HepG2 (cell line): ENCODE measurements at regions not wholly inside any gene's neighbourhood (a gene's known extent, or its start where the extent isn't known, plus 50 kb on each side); places are given as distances from the start of the nearest gene placed in this dataset.

ENCODE experiments used
- AKNA ChIP-seq: sonication (generic); formaldehyde crosslinking; IDR thresholded peaks from 2 replicates; pipeline ENCODE4 v1.4.0; 2020; ENCODE audit warnings: missing genetic modification reagents, borderline replicate concordance
- GABPA ChIP-seq, 2 experiments: IDR thresholded peaks; 2 replicates each; pipeline ENCODE4 v1.6.1; 2011 to 2016; ENCODE audit warnings: low read depth in 2 of 2, low read length in 1 of 2, missing biosample characterization in 1 of 2, missing genetic modification characterization in 1 of 2
- GATAD1 ChIP-seq: IDR thresholded peaks from 2 replicates; pipeline ENCODE4 v1.6.1; 2016; ENCODE audit warnings: missing genetic modification reagents, missing compliant biosample characterization
- HOXA7 ChIP-seq: sonication (generic); formaldehyde crosslinking; IDR thresholded peaks from 2 replicates; pipeline ENCODE4 v1.8.1; 2022; ENCODE audit warnings: mild to moderate bottlenecking, missing genetic modification reagents, moderate library complexity
- MEIS2 ChIP-seq: sonication (generic); formaldehyde crosslinking; IDR thresholded peaks from 2 replicates; pipeline ENCODE4 v1.9.0; 2021; ENCODE audit warnings: mild to moderate bottlenecking, missing genetic modification reagents
- ZNF34 ChIP-seq: sonication (generic); formaldehyde crosslinking; IDR thresholded peaks from 2 replicates; pipeline ENCODE4 v1.4.0; 2020; ENCODE audit warnings: mild to moderate bottlenecking, missing genetic modification reagents, borderline replicate concordance
- ZNF687 ChIP-seq: sonication (generic); formaldehyde crosslinking; IDR thresholded peaks from 2 replicates; pipeline ENCODE4 v1.5.1; 2020; ENCODE audit warnings: mild to moderate bottlenecking, missing genetic modification reagents, moderate library complexity
- TF ChIP-seq, protein P1 (sequence below): sonication (generic); formaldehyde crosslinking; IDR thresholded peaks from 2 replicates; pipeline ENCODE4 v1.5.0; 2020; ENCODE audit warnings: mild to moderate bottlenecking, missing genetic modification reagents, moderate library complexity
- TF ChIP-seq, protein P2 (sequence below): fragments of 450-650 bp; IDR thresholded peaks from 2 replicates; pipeline ENCODE4 v1.6.1; 2017; ENCODE audit warnings: mild to moderate bottlenecking

DNA sequence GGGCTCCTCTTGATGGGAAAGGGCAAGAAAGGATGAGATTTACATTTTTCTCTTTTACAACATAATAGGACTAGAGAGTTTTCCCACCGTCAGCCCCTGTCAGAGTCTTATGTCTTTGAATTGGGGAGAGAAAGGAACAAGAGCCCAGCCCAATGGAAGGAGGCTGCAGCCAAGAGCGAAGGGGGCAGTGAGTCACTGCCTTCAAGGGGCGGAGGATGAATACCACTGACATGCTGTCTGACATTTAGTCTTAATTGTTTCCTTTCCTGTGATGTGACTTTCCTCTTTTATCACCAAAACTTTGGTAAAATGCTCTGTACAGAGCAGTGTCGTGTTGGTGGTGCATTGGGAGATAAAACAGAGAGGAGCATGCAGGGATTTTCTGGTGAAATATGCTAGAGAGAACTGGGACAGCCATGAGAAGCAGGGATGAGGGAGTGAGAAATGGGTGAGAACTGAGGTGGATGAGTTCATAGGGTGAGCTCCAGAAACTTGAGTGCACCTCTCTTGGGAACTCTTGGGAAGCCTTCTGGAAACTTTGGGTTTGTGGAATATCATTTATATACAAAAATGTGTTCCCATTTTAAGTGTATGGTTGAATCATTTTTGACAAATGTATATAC is 179.9 kb upstream of the FGGY start:
- TF ChIP-seq GATAD1 (no peak), GABPA (IDR thresholded peaks at IDR 0.05; ENCODE audit: low read depth, low read length) (no peak), GABPA (CRISPR knock-in tag; IDR thresholded peaks at IDR 0.05; ENCODE audit: low read depth) (no peak), MEIS2 (CRISPR knock-in tag) (no peak), AKNA (CRISPR knock-in tag) (no peak), ZNF34 (CRISPR knock-in tag) (no peak), HOXA7 (CRISPR knock-in tag) (no peak), ZNF687 (CRISPR knock-in tag) (no peak)
- TF ChIP-seq, protein P1, sequence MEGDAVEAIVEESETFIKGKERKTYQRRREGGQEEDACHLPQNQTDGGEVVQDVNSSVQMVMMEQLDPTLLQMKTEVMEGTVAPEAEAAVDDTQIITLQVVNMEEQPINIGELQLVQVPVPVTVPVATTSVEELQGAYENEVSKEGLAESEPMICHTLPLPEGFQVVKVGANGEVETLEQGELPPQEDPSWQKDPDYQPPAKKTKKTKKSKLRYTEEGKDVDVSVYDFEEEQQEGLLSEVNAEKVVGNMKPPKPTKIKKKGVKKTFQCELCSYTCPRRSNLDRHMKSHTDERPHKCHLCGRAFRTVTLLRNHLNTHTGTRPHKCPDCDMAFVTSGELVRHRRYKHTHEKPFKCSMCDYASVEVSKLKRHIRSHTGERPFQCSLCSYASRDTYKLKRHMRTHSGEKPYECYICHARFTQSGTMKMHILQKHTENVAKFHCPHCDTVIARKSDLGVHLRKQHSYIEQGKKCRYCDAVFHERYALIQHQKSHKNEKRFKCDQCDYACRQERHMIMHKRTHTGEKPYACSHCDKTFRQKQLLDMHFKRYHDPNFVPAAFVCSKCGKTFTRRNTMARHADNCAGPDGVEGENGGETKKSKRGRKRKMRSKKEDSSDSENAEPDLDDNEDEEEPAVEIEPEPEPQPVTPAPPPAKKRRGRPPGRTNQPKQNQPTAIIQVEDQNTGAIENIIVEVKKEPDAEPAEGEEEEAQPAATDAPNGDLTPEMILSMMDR (CRISPR knock-in tag) = no peak
- TF ChIP-seq, protein P2, sequence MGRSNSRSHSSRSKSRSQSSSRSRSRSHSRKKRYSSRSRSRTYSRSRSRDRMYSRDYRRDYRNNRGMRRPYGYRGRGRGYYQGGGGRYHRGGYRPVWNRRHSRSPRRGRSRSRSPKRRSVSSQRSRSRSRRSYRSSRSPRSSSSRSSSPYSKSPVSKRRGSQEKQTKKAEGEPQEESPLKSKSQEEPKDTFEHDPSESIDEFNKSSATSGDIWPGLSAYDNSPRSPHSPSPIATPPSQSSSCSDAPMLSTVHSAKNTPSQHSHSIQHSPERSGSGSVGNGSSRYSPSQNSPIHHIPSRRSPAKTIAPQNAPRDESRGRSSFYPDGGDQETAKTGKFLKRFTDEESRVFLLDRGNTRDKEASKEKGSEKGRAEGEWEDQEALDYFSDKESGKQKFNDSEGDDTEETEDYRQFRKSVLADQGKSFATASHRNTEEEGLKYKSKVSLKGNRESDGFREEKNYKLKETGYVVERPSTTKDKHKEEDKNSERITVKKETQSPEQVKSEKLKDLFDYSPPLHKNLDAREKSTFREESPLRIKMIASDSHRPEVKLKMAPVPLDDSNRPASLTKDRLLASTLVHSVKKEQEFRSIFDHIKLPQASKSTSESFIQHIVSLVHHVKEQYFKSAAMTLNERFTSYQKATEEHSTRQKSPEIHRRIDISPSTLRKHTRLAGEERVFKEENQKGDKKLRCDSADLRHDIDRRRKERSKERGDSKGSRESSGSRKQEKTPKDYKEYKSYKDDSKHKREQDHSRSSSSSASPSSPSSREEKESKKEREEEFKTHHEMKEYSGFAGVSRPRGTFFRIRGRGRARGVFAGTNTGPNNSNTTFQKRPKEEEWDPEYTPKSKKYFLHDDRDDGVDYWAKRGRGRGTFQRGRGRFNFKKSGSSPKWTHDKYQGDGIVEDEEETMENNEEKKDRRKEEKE = no peak
